Activated effector memory CD4-positive, alpha-beta T cell treated with anti-CD3 and anti-CD28 coated beads, Interleukin-2, amount 50 U/mL, for 16 hours (primary cell): ENCODE measurements at regions not wholly inside any gene's neighbourhood (a gene's known extent, or its start where the extent isn't known, plus 50 kb on each side); places are given as distances from the start of the nearest gene placed in this dataset.

Source experiments
- DNase-seq: peaks from one replicate; pipeline ENCODE4 v3.0.0-alpha.2; 2020

- DNase-seq = no peak
Measured at GRCh38 chr1:209454340-209454994, 129.0 kb upstream of the CAMK1G start.

GRCh38 chr1:209455145-209455544 is 128.4 kb upstream of the CAMK1G start:
- no peak for DNase-seq

DNA sequence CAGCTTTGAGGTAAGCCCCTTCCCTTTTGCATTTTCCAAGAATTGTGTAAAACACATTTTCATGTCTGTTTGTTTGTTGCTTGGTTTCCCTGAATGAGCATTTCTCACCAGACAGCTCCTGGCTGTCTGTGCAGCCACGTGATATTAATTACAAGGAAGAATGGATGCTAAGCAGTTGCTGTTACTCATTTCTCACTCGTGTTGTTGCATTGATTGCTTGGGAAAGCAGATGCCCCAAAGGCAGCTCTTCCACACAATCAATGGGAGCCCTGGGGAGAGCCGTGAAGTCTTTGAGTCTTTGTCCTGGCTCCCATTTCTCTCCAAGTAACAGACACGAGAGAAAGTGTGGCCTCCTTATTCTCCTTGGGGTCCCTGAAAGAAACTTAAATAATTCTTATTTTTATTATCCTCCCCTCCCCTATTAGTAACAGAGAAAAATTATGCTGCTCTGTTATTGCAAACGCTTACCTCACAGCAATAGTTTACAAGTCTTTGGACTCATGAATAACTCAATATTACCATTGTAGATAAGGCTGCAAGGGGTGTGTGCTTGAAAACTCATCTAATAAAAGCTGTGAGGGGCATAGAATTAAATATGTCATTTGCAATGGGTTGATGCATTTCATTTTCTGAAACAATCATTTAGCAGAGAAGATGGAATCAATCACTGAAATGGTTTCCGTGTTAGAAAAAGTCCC is 127.7 kb upstream of the CAMK1G start:
- DNase-seq = no peak

DNA sequence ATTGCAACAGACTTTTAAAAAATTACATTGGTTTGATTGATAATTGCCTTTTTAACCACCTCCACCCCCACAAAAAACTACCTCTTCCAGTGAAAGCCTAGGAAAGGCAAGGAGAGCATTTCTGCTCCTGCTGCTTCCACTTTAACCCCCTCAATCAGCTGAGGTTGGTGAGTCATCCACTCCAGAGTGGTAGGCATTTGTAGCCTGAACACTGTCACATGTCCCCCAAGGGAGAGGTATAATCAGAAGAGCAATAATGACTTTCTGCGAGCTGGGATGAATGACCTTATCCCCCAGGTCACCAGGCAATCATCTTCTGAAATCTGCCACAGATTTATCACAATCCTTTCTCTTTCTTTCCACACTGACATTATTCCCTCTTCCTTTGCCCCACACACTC is 126.6 kb upstream of the CAMK1G start:
- DNase-seq = no peak

GRCh38 chr1:209457401-209458125 is 126.0 kb upstream of the CAMK1G start:
- DNase-seq = no peak

DNA sequence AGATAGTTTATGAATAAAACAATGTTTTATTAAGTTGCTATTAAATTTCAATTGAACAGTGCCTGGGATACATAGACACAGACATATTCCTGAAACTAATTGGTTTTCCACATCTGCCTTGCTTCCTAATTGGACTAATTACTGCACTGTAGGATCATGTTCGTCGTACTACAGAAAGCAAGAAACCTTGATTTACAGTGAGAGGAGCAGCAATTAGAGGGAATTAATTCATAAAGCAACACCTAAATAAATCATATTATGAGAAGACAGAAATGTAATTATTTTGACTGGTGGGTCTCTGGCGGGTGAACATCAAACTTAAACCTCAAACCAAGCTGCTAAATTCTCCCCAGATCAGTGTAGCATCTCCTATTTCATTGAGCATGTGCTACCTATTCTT is 124.6 kb upstream of the CAMK1G start:
- no peak for DNase-seq

DNA sequence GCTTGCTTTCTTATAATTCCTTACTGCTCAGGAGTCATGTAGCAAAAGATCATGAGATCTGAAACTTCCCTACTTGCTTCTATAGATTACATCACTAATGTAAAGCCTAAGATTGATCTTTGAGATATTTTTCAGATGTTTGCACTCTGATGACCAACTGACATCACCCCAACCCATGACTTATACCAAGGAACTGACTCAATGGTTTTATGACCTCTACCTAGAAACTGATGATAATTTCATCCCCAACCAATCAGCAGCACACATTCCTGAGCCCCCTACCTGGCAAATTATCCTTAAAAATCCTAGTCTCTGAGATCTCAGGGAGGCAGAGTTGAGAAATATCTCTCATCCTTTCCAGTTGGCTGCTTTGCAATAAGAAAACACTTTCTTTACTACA is 122.3 kb upstream of the CAMK1G start:
- DNase-seq = no peak

- no peak for DNase-seq
Measured at GRCh38 chr1:209462433-209462832, 121.1 kb upstream of the CAMK1G start.

DNA sequence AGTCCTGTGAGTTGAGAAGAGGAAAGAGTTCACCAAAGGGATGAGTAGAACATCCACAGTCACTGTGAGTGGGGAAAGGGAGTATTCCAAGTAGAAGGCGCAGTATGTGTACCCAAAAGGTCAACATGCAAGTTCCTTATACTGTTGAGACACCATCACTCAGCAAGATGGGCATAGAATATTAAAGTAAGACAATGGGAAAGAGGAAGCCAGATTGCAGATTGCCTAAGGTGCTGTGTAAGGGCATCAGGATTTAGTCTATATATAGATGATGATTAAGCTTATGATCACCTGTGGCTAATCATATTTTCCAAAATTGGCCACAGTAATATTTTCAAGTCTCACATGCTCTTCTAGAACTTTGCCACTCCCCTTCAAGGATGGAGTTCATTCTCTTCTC is 120.1 kb upstream of the CAMK1G start:
- DNase-seq = no peak

DNA sequence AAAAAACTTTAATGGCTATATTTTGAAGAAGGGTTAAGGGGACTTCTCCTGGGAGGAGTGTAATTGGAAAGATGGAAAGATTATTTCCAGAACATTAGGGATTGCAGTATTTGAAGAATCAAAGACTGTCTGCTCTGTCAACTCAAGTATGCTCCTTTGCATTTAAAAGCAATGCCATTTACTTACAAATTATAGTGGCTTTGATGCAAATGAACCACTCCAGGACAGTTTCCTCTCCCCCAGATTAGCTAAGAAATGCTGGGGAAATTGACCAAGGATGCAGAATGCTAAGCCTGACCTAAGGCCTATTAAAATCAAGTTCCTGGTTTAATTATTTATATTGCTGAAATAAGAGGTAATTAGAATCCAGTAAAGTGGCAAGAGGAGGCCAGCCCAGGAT is 110.5 kb upstream of the CAMK1G start:
- DNase-seq = no peak

DNA sequence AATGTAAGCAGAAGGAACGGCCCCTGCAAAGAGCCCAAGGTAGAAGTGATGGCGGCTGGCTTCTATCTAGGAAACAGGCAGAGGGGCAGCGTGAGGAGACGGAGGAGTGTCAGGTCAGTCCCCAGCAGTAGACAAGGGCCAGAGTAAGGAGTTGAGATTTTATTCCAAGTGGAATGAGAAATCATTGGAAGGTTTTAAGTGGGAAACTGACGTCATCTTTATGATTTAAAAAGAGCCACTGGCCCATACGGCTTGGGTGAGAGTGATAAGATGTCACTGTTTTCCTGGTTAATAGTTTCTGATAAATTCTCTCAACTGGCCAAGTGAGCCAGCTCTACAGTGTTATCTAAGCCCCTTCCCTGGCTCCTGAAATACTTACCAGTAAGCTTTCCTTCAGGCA is 103.2 kb upstream of the CAMK1G start:
- DNase-seq = no peak

GRCh38 chr1:209483691-209484090 is 99.8 kb upstream of the CAMK1G start:
- DNase-seq = no peak

DNA sequence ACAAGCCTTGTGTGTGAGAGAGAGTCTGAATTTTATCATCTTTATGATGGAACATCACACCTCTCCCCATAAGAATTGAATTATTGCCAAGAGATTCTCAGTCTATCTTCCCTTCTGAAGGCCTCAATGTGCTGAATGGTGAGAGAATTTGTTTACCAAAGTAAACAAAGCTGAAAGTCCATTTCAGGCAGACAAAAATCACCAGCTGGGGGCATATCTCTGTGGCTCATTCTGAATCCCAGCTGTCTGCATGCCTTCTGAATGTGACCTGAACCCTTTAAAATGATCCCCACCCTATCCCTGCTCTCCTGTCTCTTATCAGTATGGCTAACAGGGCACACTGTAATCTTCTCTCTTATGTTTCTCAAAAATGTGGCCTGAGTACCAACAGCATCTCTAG is 99.1 kb upstream of the CAMK1G start:
- no peak for DNase-seq

GRCh38 chr1:209485167-209485566 is 98.3 kb upstream of the CAMK1G start:
- no peak for DNase-seq

GRCh38 chr1:209485751-209486150 is 97.8 kb upstream of the CAMK1G start:
- DNase-seq = no peak

DNA sequence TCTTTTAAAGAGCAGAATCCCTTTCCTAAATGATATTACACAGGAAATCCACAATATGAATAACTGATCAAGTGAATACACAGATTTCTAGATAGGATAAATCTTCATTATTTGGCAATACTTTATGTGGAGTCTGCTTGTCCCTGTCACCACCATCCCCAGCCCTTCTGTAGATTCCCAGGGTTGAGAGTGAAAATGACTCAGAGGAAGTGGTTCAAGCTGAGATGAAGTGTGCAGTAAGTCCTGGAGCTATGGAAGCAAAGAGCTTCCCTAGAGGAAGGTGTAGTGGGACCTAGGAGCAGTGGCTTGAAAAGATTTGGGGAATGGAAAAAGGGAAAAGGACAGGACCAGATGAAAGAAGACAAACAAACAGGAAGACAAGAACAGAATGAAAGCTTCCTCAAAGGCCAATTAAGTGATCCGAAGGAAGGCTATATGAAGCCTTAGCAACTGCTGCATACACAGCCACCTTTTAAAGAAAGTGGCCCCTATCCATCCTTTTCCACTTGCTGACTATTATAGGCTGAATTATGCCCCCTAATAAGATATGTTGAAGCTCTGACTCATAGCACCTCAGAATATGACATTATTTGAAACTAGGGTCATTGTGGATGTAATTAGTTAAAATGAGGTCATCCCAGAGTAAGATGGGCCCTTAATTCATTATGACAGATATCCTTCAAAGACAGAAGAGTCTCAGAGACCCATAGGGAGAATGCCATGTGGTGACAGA is 96.5 kb upstream of the CAMK1G start:
- no peak for DNase-seq

DNA sequence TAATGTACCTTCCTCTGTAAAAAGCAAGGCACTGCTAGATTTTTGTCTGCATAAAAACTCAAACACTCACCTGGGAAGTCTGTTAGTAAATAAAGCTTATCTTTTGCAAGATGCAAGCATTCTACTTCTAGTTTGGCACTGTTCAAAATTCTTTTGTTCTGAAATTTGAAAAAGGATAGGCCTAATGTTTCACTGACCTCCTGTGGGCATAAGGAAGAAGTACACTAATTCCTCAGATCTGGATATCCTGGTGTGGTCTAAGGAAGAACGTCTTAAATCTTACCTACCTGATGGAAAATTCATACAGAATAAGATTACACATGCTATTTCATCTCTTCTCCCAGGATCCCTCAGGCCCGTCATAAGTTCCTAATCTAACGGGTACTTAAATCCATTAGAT is 93.5 kb upstream of the CAMK1G start:
- no peak for DNase-seq

DNA sequence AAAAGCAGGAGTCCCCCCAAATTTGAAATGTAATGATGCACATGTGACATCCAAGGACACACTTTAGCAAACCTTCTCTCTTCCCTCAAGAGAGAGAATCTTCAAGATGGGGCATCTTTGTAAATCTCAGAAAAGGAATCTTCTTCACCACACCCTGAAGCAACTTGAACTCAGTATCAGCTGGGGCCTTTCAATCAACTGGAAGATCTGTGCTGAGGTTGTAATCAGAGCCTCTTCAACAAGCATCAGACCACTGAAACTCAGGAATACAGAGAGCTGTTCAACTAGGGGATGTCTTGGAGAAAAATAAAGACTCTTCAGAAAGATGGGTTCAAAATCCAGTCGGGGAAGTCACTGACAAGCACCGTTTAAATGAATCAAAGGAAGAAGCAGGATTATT is 92.5 kb upstream of the CAMK1G start:
- no peak for DNase-seq

GRCh38 chr1:209491496-209491895 is 92.0 kb upstream of the CAMK1G start:
- DNase-seq = no peak

DNA sequence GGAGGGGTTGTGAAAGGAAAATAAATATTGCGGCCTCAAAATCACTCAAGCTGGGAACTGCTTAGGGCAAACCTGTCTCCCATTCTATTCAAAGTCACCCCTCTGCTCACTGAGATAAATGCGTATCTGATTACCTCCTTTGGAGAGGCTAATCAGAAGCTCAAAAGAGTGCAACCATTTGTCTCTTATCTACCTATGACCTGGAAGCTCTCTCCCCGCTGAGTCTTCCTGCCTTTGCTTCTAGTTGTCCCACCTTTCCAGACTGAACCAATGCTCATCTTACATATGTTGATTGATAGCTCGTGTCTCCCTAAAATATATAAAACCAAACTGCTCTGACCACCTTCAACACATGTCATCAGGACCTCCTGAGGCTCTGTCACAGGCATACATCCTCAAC is 91.6 kb upstream of the CAMK1G start:
- DNase-seq = no peak

- DNase-seq = no peak
Measured at GRCh38 chr1:209493559-209493958, 90.0 kb upstream of the CAMK1G start.

DNA sequence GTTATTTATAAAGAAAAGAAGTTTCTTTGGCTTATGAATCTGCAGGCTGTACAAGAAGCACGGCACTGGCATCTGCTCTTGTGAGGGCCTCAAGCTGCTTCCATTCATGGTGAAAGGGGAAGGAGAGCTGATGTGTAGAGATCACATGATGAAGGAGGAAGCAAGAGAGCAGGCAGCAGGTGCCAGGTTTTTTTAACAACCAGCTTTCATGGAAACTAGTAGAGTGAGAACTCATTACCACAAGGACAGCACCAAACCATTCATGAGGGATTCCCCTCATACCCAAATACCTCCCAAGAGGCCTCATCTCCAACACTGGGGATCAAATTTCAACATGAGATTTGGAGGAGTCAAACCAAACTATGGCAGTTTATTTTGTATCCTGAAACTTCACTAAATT is 85.8 kb upstream of the CAMK1G start:
- no peak for DNase-seq

DNA sequence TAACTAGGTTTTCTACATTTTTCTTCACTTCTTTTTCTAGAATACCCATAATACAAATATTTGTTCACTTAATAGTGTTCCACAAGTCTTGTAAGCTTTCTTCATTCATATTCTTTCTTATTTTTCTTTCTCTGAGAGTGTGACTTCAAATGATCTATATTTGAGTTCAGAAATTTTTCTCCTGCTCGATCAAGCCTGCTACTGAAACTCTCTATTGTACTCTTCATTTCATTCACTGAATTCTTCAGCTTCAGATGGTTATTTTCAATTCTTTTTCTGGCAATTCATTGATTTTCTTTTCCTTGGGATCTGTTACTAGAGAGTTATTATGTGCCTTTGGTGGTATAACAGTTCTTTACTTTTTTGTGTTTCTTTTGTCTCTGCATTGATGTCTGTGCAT is 82.5 kb upstream of the CAMK1G start:
- DNase-seq = no peak

DNA sequence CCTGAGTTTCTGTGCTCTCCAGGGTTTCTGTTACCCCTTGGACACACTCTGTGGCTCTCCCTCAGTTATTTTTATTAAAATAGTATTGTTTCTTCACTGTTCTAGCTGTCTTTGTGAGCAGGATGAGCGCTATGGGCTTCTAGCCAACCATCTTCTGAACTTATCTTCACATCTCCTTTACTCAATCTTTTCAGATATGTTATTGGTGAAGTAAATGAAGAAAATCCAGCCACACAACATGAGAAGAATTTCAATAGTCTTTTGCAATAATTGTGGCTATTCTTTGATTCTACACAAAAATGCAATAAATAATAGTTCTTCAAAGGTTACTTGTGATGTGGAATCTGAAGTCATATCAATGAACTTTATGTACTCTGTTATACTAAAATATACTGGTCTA is 80.3 kb upstream of the CAMK1G start:
- DNase-seq = no peak
